Tibial nerve (tissue), 4 donors: ENCODE measurements at regions not wholly inside any gene's neighbourhood (a gene's known extent, or its start where the extent isn't known, plus 50 kb on each side); places are given as distances from the start of the nearest gene placed in this dataset.

Source experiments
- DNase-seq, 2 donors: peaks; one replicate each; pipeline ENCODE4 v3.0.0-alpha.2; 2019; ENCODE audit warnings: low spot score in 2 of 2
- H3K27ac ChIP-seq, 4 donors: fragments of 200-600 bp; sonication (generic) in 3 of 4; one replicate each; pipeline ENCODE4 v1.5.1; 2017 to 2019; ENCODE audit warnings: mild to moderate bottlenecking in 1 of 4
- H3K27me3 ChIP-seq, 2 donors: fragments of 200-600 bp; sonication (generic) in 1 of 2; one replicate each; pipeline versions ENCODE4 v1.5.1 to v1.6.0; 2017 to 2019
- H3K36me3 ChIP-seq, 3 donors: fragments of 200-600 bp; sonication (generic); one replicate each; pipeline ENCODE4 v1.5.1; 2018 to 2019
- H3K4me1 ChIP-seq, 4 donors: fragments of 200-600 bp; sonication (generic) in 3 of 4; one replicate each; pipeline ENCODE4 v1.5.1; 2017 to 2019
- H3K4me3 ChIP-seq, 4 donors: fragments of 200-600 bp; sonication (generic) in 3 of 4; one replicate each; pipeline ENCODE4 v1.5.1; 2017 to 2019; ENCODE audit warnings: mild to moderate bottlenecking in 1 of 4, moderate library complexity in 1 of 4
- H3K9me3 ChIP-seq, 4 donors: fragments of 200-600 bp; sonication (generic) in 3 of 4; one replicate each; pipeline ENCODE4 v1.5.1; 2017 to 2019
- EP300 ChIP-seq, 2 donors: sonication (generic); formaldehyde crosslinking; IDR thresholded peaks; one replicate each; pipeline ENCODE4 v1.6.1; 2017; ENCODE audit warnings: antibody characterized with exemption in 2 of 2, mild to moderate bottlenecking in 1 of 2
- POLR2A ChIP-seq, 2 donors: fragments of 450-650 bp; IDR thresholded peaks; one replicate each; pipeline ENCODE4 v1.6.1; 2017; ENCODE audit warnings: antibody characterized with exemption in 2 of 2, mild to moderate bottlenecking in 2 of 2, moderate library complexity in 2 of 2
- WGBS, 2 donors: methylation state at CpG; one replicate each; pipeline ENCODE4 v1.1.5; 2018; 5-methylcytosine and 5-hydroxymethylcytosine counted together
- TF ChIP-seq, protein P1 (sequence below), 5 experiments: fragments of 200-600 bp in 3 of 5; fragments of 450-650 bp in 2 of 5; sonication (generic) in 3 of 5; IDR thresholded peaks; one replicate each; pipeline ENCODE4 v1.5.1; 2016 to 2019; ENCODE audit warnings: antibody characterized with exemption in 5 of 5, mild to moderate bottlenecking in 3 of 5, moderate library complexity in 2 of 5

DNA sequence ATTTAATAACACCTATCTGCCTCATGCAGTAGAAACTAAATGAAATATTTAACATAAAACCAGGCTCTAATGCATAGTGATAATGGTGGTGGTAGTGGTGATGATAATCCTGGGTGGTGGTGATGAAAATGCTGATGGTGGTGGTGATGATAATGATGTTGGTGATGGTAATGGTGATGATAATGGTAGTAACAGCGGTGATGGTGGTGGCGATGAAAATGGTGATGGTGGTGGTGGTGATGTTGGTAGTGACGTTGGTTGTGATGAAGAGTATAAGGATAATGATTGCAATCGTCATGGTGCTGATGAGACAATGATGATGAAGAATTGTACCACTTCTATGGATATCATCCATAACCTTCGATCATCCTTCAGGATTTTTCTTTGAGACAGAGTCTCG is 173.7 kb upstream of the CDH11 start:
- H3K4me3 ChIP-seq: no peak overlapping the region
- 96 to 98% methylated on average over 6 of the region's 6 CpGs for WGBS, 2 donors
- H3K27ac ChIP-seq: no peak overlapping the region
- H3K36me3 ChIP-seq: no peaks in the 10 kb centered on the region
- peaks cover 0 to 5% (median 0%) of the 10 kb centered on the region in 4 donors for H3K4me1 ChIP-seq
- DNase-seq: no peak
- TF ChIP-seq EP300 (IDR thresholded peaks at IDR 0.05): no peak
- TF ChIP-seq, protein P1, sequence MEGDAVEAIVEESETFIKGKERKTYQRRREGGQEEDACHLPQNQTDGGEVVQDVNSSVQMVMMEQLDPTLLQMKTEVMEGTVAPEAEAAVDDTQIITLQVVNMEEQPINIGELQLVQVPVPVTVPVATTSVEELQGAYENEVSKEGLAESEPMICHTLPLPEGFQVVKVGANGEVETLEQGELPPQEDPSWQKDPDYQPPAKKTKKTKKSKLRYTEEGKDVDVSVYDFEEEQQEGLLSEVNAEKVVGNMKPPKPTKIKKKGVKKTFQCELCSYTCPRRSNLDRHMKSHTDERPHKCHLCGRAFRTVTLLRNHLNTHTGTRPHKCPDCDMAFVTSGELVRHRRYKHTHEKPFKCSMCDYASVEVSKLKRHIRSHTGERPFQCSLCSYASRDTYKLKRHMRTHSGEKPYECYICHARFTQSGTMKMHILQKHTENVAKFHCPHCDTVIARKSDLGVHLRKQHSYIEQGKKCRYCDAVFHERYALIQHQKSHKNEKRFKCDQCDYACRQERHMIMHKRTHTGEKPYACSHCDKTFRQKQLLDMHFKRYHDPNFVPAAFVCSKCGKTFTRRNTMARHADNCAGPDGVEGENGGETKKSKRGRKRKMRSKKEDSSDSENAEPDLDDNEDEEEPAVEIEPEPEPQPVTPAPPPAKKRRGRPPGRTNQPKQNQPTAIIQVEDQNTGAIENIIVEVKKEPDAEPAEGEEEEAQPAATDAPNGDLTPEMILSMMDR (IDR thresholded peaks at IDR 0.05): no peak
- no peak for TF ChIP-seq POLR2A (IDR thresholded peaks at IDR 0.05)
- H3K27me3 ChIP-seq: no peaks in the 10 kb centered on the region
- H3K9me3 ChIP-seq: no peaks in the 10 kb centered on the region

DNA sequence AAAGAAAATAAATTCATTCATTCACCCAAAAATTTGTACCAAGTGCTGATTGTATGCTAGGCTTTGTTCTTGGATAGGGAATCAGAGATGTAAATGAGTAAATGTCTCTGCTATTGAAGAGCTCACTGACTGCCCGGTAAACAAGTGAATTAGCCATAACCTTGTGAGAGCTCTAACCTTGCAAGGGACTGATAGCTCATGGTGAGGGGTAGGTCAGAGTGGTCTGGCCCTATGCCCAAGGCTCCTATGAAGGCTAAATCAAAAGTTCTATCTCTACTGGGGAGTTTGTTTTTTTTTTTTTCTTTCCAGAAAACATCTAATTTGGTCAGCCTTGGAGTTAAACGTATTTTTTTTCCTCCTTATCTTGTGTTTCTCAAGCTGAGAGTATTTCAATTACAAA is 172.8 kb upstream of the CDH11 start:
- no peak overlapping the region for H3K27ac ChIP-seq
- no peak overlapping the region for H3K4me3 ChIP-seq
- H3K27me3 ChIP-seq: no peaks in the 10 kb centered on the region
- peaks cover 0 to 5% (median 0%) of the 10 kb centered on the region in 4 donors for H3K4me1 ChIP-seq
- no peaks in the 10 kb centered on the region for H3K36me3 ChIP-seq
- no peaks in the 10 kb centered on the region for H3K9me3 ChIP-seq
- 65 to 82% methylated on average over 2 of the region's 2 CpGs for WGBS, 2 donors
- no peak for DNase-seq
- TF ChIP-seq POLR2A (IDR thresholded peaks at IDR 0.05): no peak
- TF ChIP-seq, protein P1 (IDR thresholded peaks at IDR 0.05): no peak
- TF ChIP-seq EP300 (IDR thresholded peaks at IDR 0.05): no peak

DNA sequence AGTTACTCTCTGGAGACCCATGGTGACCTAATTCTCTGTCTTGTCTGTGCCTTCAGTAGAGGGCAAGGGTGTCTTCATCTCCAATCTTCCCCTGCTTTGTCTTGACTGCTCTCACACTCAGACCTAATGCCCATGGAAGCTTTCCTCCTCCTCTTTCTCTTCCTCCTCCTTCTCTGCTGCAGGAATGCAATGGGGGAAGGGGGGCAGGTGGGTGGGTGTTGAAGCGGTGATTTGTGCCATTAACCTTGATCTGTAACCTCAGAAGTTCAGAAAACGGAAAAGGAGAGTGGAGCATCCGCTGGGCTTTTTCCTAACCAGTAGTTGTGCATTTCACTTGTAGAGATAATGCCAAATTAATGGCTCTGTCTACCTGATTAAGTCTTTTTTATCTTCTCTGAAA is 172.3 kb upstream of the CDH11 start:
- Histone ChIP-seq H3K27ac (no peak overlapping the region), H3K4me3 (no peak overlapping the region), H3K9me3 (no peaks in the 10 kb centered on the region), H3K36me3 (no peaks in the 10 kb centered on the region), H3K27me3 (no peaks in the 10 kb centered on the region), H3K4me1 (peaks cover 0 to 5% (median 0%) of the 10 kb centered on the region in 4 donors)
- DNase-seq: no peak
- TF ChIP-seq POLR2A (IDR thresholded peaks at IDR 0.05): no peak
- TF ChIP-seq EP300 (IDR thresholded peaks at IDR 0.05): no peak
- TF ChIP-seq, protein P1 (IDR thresholded peaks at IDR 0.05): no peak
- 60 to 69% methylated on average over 3 of the region's 3 CpGs for WGBS, 2 donors

DNA sequence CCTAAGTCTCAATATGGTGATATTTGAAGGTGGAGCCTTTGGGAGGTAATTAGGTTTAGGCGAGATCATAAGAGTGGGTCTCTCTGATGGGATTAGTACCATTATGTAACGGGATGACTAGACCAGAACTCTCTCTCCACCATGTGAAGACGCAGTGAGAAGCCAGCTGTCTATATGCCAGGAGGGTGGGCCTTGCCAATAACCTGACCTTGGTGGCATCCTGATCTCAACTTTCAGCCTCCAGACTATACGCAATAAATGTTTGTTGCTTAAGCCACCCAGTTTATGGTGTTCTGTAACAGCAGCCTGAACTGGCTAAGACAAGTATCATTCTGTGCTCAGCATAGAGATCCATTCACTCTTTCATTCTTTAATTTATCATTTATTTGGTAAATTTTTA is 167.2 kb upstream of the CDH11 start:
- Histone ChIP-seq H3K4me3 (no peak overlapping the region), H3K9me3 (no peaks in the 10 kb centered on the region), H3K36me3 (no peaks in the 10 kb centered on the region), H3K4me1 (peaks cover 0 to 3% (median 0%) of the 10 kb centered on the region in 4 donors), H3K27me3 (no peaks in the 10 kb centered on the region), H3K27ac (no peak overlapping the region)
- 63% methylated on average over 4 of the region's 4 CpGs for WGBS, 2 donors
- DNase-seq: no peak
- TF ChIP-seq, protein P1 (IDR thresholded peaks at IDR 0.05): no peak
- no peak for TF ChIP-seq POLR2A (IDR thresholded peaks at IDR 0.05)
- TF ChIP-seq EP300 (IDR thresholded peaks at IDR 0.05): no peak

DNA sequence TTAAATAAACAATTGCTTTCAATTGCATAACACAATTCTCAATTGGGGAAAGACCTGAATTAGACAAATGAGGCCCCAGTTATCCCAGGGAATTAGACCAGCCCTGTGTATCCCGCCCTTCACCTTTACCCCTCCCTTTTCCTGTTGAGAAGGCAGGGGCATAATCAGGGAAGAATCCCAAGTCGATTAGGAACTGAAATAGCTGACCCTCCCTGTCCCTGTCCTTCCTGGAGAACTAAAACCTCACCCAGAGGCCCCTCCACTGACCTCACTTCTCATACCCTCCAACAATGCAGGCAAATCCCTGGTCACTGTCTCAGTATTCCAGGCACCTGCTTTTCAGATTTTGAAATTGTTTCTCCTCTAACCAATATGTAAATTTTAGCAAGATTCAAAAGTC is 165.4 kb upstream of the CDH11 start:
- H3K4me3 ChIP-seq: no peak overlapping the region
- 23 to 43% methylated on average over 2 of the region's 2 CpGs for WGBS, 2 donors
- TF ChIP-seq POLR2A (IDR thresholded peaks at IDR 0.05) (no peak), EP300 (IDR thresholded peaks at IDR 0.05) (no peak)
- TF ChIP-seq, protein P1 (IDR thresholded peaks at IDR 0.05): no peak

More for the DNA sequence above, 165.4 kb upstream of the CDH11 start:
- no peaks in the 10 kb centered on the region for H3K9me3 ChIP-seq
- DNase-seq: no peak
- H3K27ac ChIP-seq: no peak overlapping the region
- H3K27me3 ChIP-seq: no peaks in the 10 kb centered on the region
- no peaks in the 10 kb centered on the region for H3K36me3 ChIP-seq
- peaks cover 0 to 3% (median 0%) of the 10 kb centered on the region in 4 donors for H3K4me1 ChIP-seq
